DMS153 (cell line): ENCODE measurements at regions not wholly inside any gene's neighbourhood (a gene's known extent, or its start where the extent isn't known, plus 50 kb on each side); places are given as distances from the start of the nearest gene placed in this dataset.
"Not testable (repeated sequence)": the region's sequence is repeated elsewhere in the genome, so short reads cannot be mapped to it uniquely, and the experiment has no call there.

ENCODE experiments used
- DNase-seq: peaks from one replicate; lab custom pipeline; 2025; lab: John Stamatoyannopoulos, UW

DNA sequence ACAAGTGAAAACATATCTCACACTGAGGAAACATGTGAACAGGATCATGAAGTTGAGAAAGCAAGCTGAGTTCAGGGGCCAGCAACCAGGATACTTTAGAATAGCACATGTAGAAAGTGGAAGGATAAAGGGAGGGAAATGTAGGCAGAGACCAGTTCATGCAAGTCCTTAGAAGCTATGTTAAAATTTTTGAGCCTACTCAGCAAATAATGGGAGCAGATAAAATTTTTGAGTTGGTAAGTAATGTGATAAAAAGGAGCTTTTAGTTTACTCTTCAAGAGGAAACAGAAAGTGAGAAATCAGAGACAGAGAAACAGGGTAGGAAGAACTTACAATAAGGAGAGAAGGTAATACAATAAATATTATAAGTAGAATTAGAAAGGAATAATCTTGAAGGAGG lies 105.6 kb upstream of the ZBTB20 start:
- DNase-seq = no peak

- no peak for DNase-seq
Observed at GRCh38 chr3:115254492-115255196, 107.6 kb upstream of the ZBTB20 start.

DNA sequence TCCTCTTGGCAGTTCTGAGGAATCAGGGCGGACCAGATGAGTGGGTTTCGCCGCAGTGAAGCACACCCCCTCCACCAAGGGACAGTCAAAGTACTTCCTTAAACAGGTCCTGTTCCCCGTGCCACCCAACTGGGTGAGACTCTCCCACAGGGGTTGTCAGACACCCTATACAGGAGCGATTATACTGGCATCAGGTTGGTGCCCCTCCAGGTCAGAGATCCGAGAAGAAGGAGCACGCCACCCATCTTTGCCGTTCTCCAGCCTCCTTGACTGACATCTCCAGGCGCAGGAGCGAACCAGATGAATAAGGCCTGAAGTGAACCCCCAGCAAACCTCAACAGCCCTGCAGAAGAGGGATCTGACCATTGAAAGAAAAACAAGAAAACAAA lies 108.1 kb upstream of the ZBTB20 start:
- no peak for DNase-seq

- DNase-seq = no peak
Observed at GRCh38 chr3:115270849-115271248, 123.8 kb upstream of the ZBTB20 start.

DNA sequence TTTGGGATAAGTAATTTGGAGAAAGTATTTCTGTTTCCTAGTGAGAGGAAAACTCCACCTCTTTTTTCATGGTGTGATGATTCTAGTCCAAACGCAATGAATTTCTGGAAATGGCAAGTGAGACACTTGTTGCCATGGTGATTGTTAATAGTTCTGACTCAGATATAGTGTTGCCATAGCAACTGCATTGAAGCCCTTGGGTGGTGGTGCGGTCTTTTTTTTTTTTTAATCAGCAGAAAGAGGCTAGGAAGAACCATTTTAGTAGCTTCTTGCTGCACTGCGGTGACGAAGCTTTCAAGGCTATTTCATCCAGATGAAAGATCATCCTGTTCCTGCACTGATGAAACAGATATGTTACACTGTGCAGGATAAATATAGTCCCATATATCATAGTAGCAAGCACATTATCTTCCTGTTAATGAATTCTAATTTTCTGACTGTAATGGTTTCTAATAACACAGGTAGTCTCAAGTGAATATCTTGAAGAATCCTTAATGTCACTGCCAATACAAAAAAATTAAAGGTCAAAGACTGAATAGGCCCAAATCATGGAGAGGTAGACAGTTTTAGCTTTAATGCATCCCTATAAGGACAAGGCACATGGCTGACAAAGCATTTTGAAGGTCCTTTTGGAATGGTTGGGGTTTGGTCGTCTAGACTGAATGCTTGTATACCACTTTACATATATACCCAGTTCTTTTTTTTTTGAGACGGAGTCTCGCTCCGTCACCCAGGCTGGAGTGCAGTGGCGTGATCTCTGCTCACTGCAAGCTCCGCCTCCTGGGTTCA lies 125.1 kb upstream of the ZBTB20 start:
- no peak for DNase-seq

DNA sequence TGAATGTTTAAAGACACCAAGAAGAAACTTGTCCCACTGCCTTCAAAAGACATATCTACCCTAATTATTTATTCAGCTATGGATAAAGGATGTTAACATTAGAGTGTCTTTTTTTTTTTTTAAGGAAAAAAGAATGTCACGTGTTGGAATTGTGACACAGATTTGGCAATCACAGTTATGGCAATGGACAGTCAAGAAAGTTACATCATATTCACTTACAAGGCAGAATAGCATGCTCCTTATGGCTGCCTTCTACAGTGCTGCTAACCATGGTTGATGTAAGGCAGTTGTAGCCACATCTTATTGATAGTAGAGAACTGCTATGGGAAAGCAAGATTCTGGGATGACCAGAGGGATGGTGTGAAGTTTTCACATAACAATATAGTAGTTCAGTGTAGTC lies 128.8 kb upstream of the ZBTB20 start:
- DNase-seq = no peak

DNA sequence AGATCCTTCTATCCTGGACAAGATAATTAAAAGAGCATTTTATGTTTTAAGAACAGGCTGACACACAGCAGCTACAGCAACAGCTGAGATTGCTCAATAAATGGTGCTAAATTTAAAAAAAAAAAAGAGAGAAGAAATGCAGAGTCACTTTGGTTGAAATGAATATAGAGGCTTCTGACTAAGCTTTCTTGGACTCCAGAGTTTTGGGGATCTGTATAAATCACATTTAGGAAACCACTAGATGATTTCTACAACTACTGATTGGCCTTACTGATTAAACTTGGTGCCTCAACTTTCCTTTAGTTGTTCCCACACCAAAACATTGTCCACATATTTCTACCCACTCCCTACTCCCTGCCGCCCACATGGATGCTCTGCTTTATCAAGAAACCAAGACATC lies 132.9 kb upstream of the ZBTB20 start:
- DNase-seq = no peak

- no peak for DNase-seq
Observed at GRCh38 chr3:115280506-115280905, 133.4 kb upstream of the ZBTB20 start.

GRCh38 chr3:115281697-115282675 lies 134.9 kb upstream of the ZBTB20 start:
- no peak for DNase-seq

DNA sequence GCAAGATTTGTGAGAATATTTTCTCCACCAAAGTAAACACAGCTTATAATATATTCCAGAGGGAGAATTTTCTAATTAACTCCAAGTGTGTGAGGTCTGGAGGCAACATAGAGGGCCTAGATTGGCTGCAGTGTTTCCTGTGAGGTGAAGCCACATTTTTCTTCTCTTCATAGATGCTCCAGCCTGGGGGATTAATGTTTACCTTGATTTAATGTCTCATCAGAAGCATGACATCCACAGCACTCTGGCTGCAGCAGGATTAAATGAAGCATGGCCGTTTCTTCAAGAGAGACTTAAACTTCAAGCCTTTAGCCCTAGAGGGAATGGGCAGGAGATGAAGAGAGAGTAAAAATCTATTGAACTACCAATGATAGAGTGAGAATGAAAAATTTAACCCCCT lies 137.9 kb upstream of the ZBTB20 start:
- DNase-seq = no peak

DNA sequence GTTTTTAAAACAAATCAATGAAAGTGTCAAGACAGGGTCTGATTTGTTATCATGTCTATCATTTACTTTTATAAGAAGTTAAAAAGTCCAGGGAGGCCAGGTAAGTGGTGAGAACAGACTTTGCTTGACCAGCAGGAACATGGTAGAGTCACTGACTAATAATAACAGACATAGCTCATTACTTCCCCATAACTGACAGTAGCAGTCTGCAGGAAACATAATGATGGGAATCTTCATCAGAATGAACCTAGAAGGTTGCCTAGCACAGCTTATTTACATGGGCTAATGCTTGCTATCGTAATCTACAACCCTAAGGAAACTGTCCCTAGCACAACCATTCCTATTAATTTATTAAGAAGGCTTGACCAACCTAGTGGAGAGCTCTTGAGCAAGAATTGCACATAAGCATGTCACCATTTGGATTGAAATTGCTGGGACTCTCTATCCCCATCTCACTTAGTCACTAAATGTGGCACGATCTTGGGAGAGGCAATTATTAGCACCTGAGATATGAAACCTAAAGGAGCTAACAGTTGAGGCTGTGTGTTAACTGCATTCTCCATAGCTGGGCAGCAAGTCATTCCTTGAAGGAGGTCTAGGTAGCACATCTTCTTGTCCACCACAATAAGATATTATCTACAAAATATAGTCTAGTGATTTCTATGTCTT lies 139.6 kb upstream of the ZBTB20 start:
- DNase-seq = no peak

- DNase-seq = no peak
Observed at GRCh38 chr3:115287198-115287597, 140.1 kb upstream of the ZBTB20 start.

GRCh38 chr3:115292131-115292530 lies 145.0 kb upstream of the ZBTB20 start:
- DNase-seq = no peak

DNA sequence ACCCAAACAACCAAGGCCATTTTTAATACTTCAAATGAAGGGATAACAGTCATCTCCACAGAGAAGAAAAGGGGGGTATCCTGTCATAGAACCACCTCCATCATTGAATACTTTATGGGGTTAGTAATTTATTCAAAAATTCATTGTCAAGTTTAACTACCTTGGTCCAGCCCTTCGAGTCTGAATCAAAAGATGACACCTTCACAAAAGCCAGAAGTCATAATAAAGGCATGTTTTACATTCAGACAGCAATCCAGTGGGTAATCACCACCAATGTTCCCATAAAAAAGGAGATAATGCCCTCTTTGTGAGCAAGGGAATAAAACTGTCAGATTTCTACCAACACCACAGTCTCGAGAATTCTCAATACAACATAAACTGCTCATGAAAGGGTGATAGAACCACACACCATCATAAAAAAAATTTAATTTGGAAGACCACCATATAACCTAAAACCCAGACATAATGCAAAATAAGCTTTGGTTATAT lies 145.6 kb upstream of the ZBTB20 start:
- DNase-seq = no peak

GRCh38 chr3:115293321-115293720 lies 146.2 kb upstream of the ZBTB20 start:
- DNase-seq = no peak

GRCh38 chr3:115301364-115301860 lies 154.3 kb upstream of the ZBTB20 start:
- DNase-seq = no peak

DNA sequence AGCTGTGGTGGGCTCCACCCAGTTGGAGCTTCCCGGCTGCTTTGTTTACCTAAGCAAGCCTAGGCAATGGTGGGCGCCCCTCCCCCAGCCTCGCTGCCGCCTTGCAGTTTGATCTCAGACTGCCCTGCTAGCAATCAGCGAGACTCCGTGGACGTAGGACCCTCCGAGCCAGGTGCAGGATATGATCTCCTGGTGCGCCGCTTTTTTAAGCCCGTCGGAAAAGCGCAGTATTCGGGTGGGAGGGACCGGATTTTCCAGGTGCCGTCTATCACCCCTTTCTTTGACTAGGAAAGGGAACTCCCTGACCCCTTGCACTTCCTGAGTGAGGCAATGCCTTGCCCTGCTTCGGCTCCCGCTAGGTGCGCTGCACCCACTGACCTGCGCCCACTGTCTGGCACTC lies 170.9 kb upstream of the ZBTB20 start:
- DNase-seq = not testable (repeated sequence)

DNA sequence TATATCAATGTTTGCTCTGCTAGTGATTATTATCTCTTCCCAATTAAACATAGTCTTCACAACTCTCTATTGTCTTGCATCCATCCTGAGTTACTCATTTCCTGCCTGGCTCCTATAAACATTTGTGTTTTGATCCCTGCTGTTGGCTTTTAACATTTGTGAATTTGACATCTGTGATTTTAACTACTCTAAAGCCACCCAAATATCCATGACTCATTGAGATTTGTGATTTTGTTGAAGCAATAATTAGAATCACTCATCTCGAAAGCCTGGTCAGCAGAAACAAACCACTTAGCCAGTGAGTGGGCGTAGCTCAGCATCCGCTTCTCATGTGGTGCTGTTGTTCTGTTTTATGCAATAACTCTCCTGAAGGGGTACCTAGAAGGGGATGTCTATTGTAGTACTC lies 174.3 kb upstream of the ZBTB20 start:
- peak; percentile 86 for DNase-seq

DNA sequence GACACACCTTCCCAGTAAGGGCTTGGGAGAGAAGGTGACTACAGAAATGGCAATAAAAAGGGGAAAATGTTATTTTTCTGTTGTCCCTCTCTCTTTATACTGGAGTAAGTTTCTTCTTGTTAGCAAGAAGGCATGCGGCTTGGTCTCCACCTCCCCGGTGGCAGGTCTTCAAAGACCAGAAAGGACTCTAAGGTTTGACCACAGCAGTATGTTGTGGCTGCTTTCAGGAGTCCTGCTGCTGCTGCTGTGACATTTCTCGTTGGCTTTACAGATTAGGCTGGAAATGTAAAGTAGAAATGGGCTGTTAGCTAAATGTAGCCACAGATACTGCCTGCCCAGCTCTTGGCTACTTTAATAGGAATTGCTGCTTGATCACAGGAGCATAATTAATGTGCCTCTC lies 175.8 kb upstream of the ZBTB20 start:
- DNase-seq = no peak

DNA sequence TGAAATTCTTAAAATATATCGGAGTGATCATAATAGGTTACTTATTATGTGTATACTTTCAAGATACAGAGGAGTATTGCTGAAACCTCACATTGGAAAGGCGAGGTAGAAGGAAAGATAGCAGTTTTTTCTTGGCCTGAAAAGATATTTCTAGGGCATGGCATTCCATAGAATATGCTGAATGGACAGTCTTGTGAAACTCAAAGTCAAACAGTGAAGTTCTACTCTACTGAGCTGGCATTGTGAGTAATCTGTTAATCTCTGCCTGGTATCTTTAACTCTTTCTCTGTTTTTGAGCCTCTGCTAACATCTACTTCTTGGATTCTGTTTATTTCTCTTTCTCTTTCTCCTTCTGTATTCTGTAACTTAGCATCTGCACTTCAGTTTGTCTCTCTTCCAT lies 176.3 kb upstream of the ZBTB20 start:
- DNase-seq = no peak

DNA sequence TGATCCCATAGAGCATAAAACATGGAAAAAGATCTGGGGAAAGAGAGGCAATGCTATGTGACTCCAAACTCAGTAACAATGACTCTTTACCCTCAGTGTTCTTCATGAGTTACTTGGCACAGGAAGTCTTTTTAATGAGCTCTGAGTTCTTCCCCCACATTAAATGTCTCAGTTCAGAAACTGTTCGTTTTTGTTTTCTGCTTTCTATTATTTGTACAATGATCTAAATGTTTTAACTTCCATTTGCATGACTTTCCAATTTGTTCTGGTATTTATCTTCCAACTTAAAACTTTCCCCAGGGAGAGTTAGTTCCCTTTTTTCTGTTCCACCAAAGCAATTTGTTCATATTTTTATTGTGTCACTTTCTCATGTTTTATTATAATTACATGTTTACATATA lies 177.0 kb upstream of the ZBTB20 start:
- no peak for DNase-seq

DNA sequence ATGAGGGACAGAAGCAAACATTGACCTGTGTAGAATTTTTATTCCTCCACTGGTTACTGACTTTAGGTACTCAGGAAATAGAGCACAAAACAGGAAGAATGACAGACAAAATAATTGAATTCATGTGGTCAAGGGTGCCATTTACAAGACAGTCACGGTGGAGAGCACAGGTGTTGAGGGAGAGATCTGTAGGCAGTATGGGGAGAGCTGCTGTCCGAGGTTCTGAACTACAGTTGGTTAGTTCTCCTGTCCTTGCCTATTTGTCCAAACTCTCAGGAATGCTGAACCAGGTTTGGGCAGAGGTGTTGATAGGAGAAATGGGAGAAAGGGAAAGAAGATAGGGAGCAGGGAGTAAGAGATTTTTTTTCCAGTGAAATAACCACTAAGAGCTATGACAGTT lies 178.5 kb upstream of the ZBTB20 start:
- DNase-seq = no peak
